ENCODE measurements at regions not wholly inside any gene's neighbourhood (a gene's known extent, or its start where the extent isn't known, plus 50 kb on each side); places are given as distances from the start of the nearest gene placed in this dataset.
"Not testable (repeated sequence)": the region's sequence is repeated elsewhere in the genome, so short reads cannot be mapped to it uniquely, and the experiment has no call there.

- not testable (repeated sequence) for DNase-seq
Observed at GRCh38 chr10:46645110-46645509, 66.2 kb downstream of the SYT15 start.

GRCh38 chr10:46646132-46646531 lies 67.2 kb downstream of the SYT15 start:
- DNase-seq, result not testable (repeated sequence)

GRCh38 chr10:46650967-46651366 lies 72.0 kb downstream of the SYT15 start:
- not testable (repeated sequence) for DNase-seq

GRCh38 chr10:46657437-46657836 lies 78.5 kb downstream of the SYT15 start:
- not testable (repeated sequence) for DNase-seq

GRCh38 chr10:46660027-46660834 lies 81.3 kb downstream of the SYT15 start:
- DNase-seq, result not testable (repeated sequence)

GRCh38 chr10:46660835-46661164 lies 81.9 kb downstream of the SYT15 start:
- DNase-seq, result not testable (repeated sequence)

GRCh38 chr10:46665536-46665935 lies 86.6 kb downstream of the SYT15 start:
- DNase-seq, result not testable (repeated sequence)

- not testable (repeated sequence) for DNase-seq
Observed at GRCh38 chr10:46668357-46668997, 89.5 kb downstream of the SYT15 start.

- DNase-seq, result not testable (repeated sequence)
Observed at GRCh38 chr10:46677836-46678435, 99.0 kb downstream of the SYT15 start.

- DNase-seq, result not testable (repeated sequence)
Observed at GRCh38 chr10:46691397-46691796, 112.5 kb downstream of the SYT15 start.

GRCh38 chr10:46693218-46693617 lies 114.3 kb downstream of the SYT15 start:
- DNase-seq, result not testable (repeated sequence)

- DNase-seq, result not testable (repeated sequence)
Observed at GRCh38 chr10:46717264-46717663, 138.3 kb downstream of the SYT15 start.

- not testable (repeated sequence) for DNase-seq
Observed at GRCh38 chr10:46718014-46718413, 139.1 kb downstream of the SYT15 start.

GRCh38 chr10:46720386-46720785 lies 141.5 kb downstream of the SYT15 start:
- DNase-seq, result peak; percentile 45

GRCh38 chr10:46720811-46721518 lies 142.0 kb downstream of the SYT15 start:
- DNase-seq, result not testable (repeated sequence)

GRCh38 chr10:46724258-46724657 lies 145.3 kb downstream of the SYT15 start:
- DNase-seq, result not testable (repeated sequence)

GRCh38 chr10:46728359-46728758 lies 149.4 kb downstream of the SYT15 start:
- not testable (repeated sequence) for DNase-seq

- DNase-seq, result not testable (repeated sequence)
Observed at GRCh38 chr10:46730729-46731128, 151.8 kb downstream of the SYT15 start.

GRCh38 chr10:46733635-46734261 lies 154.8 kb downstream of the SYT15 start:
- DNase-seq, result not testable (repeated sequence)

GRCh38 chr10:46734262-46734642 lies 155.3 kb downstream of the SYT15 start:
- DNase-seq, result not testable (repeated sequence)

- not testable (repeated sequence) for DNase-seq
Observed at GRCh38 chr10:46739919-46740318, 161.0 kb downstream of the SYT15 start.

GRCh38 chr10:46740368-46740767 lies 161.4 kb downstream of the SYT15 start:
- not testable (repeated sequence) for DNase-seq

- DNase-seq, result not testable (repeated sequence)
Observed at GRCh38 chr10:46749003-46749402, 162.2 kb upstream of the PTPN20 start.
